B cell (primary cell): ENCODE measurements at regions not wholly inside any gene's neighbourhood (a gene's known extent, or its start where the extent isn't known, plus 50 kb on each side); places are given as distances from the start of the nearest gene placed in this dataset.

Source experiments
- EZH2 ChIP-seq: IDR thresholded peaks from 2 replicates; pipeline ENCODE4 v1.6.1; 2012; ENCODE audit warnings: borderline replicate concordance, low read depth, mild to moderate bottlenecking, moderate library complexity, low read length; ENCODE audit not compliant: insufficient read depth, poor library complexity, severe bottlenecking
- TF ChIP-seq, protein P1 (sequence below): fragments of 200-600 bp; IDR thresholded peaks from one replicate; pipeline ENCODE4 v1.8.0; 2022; ENCODE audit warnings: antibody characterized with exemption, mild to moderate bottlenecking

DNA sequence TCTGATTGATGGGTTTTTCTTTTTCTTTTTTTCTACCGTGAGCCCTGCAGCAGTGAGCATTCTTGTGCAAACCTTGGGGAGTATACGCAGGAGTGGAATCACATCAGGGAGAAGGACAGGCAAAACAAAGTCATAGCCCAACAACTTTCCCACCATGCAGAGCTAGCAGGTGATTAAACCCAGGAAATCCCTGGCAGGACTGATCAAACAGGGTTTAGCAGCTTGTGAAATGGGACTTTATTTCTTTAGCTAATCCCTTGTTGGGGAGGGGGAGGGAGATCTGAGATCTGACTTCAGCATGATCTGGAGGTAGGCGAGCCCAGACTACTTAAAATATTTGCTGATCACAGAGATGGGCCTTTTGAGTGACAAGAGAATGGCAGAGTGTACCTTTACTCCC is 162.0 kb upstream of the GLRA1 start:
- TF ChIP-seq, protein P1, sequence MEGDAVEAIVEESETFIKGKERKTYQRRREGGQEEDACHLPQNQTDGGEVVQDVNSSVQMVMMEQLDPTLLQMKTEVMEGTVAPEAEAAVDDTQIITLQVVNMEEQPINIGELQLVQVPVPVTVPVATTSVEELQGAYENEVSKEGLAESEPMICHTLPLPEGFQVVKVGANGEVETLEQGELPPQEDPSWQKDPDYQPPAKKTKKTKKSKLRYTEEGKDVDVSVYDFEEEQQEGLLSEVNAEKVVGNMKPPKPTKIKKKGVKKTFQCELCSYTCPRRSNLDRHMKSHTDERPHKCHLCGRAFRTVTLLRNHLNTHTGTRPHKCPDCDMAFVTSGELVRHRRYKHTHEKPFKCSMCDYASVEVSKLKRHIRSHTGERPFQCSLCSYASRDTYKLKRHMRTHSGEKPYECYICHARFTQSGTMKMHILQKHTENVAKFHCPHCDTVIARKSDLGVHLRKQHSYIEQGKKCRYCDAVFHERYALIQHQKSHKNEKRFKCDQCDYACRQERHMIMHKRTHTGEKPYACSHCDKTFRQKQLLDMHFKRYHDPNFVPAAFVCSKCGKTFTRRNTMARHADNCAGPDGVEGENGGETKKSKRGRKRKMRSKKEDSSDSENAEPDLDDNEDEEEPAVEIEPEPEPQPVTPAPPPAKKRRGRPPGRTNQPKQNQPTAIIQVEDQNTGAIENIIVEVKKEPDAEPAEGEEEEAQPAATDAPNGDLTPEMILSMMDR: no peak
- TF ChIP-seq EZH2: no peak
